NCI-H2196 treated with DMSO at 0.1 percent for 48 hours (cell line): ENCODE measurements at regions not wholly inside any gene's neighbourhood (a gene's known extent, or its start where the extent isn't known, plus 50 kb on each side); places are given as distances from the start of the nearest gene placed in this dataset.

Experiments
- DNase-seq: peaks from one replicate; lab custom pipeline; 2025; ENCODE audit not compliant: unreplicated experiment; lab: John Stamatoyannopoulos, UW

DNA sequence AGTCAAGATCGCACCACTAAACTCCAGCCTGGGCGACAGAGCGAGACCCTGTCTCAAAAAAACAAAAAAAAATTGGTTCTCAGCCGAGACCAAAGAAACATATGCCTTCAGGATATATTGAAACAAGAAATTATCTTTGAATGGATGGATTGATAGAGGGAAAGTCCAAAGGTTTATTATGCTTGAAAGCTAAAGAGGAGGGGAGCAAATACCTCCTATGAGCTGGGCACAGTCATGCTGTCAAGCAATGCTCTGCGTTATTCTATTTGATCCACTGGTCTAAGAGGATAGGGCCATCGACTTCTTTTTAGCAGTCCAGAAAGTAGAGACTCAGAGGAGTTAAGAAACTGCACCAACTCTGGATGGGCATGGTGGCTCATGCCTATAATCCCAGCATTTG is 85.9 kb upstream of the SLC34A2 start:
- no peak for DNase-seq

DNA sequence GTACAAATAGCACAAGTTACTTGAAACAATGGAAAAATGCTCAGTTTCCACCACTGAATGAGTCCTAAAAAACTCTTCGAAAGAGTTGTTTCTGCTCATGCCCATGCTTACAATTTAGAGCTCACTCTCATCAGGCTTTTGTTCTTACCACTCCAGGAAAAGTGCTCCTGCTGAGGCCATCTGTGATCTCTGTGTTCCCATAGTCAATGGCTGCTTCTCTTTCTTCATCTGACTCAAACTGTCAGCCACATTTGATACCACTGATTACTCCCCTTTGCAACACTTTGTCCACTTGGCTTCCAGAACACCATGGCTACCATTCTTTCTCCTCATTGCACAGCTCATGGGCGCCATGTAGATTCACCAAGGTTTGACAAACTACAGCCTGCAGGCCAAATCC is 80.0 kb upstream of the SLC34A2 start:
- DNase-seq: no peak

DNA sequence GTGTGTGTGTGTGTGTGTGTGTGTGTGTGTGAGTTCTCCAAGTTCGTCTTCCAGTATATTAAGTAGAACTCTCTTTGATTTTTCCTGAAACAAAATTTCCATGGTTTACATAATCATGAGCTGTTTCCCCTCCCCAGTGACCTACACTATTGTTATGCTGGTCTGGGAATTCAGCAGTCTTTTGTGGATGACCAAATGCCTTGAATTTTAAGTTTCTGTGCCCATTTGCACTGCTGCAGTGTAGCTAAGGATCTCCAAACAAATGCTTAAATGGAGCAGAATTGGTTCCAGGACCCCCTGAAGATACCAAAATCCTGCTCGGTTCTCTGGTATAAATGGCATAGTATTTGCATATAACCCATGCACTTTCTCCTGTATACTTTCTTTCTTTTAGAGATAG is 77.2 kb upstream of the SLC34A2 start:
- DNase-seq: no peak

DNA sequence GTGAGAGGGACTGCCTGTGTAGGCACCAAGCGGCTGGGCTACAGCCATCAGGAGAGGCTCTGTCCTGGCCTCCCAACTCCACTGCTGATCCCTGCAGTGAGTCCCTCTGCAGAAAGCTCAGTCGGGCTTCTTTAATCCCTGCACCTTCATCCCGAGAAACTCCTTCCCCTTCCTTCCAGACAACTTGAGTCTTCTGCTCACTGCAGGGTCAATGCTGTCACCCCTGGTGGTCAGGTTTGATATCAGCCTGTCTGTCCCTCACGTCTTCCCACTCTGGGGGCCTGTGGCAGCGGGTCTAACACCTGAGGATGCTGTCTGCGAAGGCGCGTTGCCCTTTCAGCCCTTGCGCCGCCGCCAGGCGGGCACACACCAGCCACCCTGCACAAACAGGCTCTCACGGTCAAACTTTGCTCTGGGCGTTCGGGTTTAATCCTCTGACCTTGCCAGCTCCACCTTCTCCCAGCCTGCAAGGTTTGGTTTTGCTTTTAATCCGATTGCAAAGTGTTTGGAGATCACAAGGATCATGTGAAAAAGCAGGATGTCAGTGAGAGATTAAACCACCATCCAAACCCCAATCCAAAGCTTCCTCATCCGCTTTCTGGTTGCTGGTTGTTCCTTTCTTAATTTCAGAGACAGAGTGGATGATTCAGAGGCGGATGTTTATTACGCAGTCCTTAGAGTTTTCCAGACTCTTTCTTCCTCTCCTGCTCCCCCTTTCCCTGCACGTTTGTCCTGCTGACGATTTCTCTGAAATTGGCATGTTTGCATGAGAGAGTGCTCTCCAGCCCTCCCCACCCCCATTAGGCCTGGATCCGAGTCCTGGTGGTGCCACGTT is 74.8 kb upstream of the SLC34A2 start:
- DNase-seq: no peak

DNA sequence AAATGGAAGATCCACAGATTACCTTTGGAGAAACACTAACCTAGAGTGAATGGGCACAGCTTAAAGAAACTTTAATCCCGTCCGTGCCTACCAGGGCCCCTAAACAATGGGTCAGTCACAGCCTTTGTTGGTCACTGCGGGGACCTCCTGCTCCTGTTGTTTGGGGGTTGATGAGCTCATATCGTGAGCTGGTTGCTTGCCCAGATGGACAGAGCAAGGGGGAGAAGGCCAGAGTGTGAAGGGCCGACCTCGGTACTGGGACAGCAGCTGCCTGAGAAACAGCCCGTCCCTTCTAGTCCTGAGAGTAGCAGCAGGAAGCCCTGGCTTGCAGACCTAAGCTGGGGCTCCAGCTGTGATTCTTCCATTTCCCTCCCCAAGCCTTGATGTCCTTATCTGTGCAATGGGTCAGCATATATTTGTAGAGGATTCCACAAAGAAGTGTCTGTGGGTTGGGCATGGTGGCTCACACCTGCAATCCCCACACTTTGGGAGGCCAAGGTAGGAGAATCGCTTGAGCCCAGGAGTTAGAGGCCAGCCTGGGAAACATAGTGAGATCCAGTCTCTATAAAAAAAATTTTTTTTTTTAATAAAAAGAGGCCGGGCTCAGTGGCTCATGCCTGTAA is 69.6 kb upstream of the SLC34A2 start:
- no peak for DNase-seq

DNA sequence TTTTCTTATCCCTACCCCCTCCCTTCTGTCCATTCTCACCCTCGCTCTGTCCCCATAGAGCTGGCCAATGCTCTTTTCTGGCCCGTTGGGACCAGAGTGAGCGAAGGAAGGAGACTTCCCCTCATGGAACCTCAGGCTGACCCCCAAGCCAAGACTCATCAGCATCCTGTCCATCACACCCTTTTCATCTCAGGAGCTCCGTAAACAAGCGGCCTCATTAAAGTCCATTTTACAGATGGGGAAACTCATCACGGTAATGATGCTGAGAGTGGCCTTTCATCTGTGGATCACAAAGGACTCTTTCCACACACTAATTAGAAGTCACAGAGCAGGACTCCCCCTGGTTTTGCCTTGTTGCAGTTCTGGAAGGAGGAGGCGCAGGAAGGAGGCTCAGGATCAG is 67.4 kb upstream of the SLC34A2 start:
- no peak for DNase-seq

DNA sequence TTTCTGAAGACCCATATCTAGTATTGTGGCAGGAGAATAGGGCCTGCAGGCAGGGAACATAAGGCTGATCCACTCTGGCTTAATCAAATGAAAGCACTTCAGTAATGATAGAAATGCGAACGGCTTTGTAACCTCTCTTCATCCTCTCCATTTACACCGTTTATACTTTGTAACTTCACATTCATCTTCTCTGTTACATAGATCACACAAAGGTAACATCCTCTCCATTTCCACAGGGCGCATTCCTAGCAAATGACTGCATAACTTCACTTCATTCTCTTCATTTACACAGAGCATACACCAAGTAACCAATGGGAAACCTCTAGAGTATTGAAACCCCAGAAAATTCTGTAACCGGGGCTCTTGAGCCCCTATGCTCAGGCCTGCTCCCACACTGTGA is 65.5 kb upstream of the SLC34A2 start:
- no peak for DNase-seq

DNA sequence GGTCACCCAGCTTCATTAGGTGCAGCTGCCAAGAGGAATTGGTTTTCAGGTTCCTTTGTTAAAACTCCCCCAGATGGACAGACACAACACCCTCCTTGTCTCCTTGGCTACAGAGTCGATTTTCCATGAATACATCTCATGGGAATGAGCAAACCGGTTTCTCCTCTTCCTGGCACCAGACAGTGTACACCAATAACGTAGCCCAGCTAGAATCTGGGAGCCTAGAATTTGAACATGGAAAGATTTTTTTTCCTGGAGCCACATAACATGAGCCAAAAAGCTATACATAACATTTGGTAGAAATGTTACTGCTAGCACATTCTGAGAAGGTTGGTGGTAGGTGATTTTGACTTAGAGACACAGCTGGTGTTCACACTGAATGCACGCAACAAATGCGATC is 62.9 kb upstream of the SLC34A2 start:
- DNase-seq: no peak
